NCI-H1092 treated with DMSO at 0.1 percent for 48 hours (cell line): ENCODE measurements at regions not wholly inside any gene's neighbourhood (a gene's known extent, or its start where the extent isn't known, plus 50 kb on each side); places are given as distances from the start of the nearest gene placed in this dataset.
A peak's percentile ranks its signal among the peaks of the same experiment; 100 is the strongest.

ENCODE experiments used
- DNase-seq: peaks from one replicate; lab custom pipeline; 2025; lab: John Stamatoyannopoulos, UW

DNA sequence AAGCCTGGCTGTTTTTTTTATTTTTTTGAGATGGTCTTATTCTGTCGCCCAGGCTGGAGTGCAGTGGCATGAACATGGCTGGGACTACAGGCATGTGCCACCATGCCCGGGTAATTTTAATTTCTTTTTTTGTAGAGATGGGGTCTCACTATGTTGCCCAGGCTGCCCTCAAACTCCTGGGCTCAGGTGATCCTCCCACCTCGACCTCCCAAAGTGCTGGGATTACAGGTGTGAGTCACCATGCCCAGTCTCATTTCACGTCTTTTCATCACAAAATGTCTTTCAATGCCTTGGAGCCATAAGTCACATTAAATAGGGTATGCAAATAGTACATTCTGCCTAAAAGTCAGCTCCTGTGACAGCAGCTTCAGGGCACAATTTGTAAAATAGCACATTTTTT, 52.8 kb downstream of the SOX2 start:
- no peak for DNase-seq

DNA sequence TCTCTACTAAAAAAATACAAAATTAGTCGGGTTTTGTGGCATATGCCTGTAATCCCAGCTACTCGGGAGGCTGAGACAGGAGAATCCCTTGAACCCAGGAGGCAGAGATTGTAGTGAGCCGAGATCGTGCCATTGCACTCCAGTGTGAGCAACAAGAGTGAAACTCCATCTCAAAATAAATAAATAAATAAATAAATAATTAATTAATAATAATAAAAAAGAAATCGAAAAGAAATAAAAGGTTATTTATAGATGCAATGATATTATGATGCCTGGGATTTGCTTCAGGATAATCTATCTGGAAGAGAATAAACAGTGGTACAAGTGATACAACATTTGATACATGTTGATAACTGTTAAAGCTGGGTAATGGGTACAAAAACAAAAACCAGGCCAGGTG, 58.6 kb downstream of the SOX2 start:
- no peak for DNase-seq

DNA sequence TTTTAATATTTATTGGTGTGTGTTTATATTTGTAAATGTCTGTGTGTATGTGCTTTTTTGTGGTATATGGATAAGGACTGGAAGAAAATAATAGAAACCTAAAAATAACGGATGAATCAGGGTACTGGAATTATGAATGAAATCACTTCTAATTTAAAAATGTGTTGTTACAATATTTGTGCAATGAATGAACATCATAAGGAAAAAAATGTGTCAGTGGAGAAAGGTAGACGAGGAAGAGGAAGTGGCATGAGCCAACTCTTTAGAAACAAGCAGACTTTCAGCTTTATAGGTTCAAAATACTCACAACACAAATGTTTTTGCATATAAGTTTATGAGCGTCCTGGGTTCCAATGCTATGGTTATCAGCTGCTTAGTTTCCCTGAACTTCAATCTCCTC, 59.4 kb downstream of the SOX2 start:
- DNase-seq = no peak

DNA sequence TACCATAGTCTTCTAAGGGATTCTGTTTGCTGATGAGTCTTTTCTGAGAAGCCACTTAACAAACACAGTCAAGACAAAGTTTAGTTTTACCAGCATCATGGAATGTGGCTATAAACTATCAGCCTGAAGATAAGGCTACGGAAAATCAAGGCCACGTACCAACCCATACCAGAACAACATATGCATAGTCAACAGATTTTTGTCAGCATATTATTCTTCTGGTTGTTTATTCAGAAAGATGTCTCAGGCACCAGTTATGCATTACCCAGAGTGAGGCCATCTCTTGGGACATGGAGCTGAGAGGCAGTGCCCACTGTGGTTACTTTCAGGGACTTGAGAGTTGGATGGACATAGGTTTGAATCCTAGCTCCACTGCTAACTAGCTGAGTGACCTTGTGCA, 60.4 kb downstream of the SOX2 start:
- DNase-seq = no peak

DNA sequence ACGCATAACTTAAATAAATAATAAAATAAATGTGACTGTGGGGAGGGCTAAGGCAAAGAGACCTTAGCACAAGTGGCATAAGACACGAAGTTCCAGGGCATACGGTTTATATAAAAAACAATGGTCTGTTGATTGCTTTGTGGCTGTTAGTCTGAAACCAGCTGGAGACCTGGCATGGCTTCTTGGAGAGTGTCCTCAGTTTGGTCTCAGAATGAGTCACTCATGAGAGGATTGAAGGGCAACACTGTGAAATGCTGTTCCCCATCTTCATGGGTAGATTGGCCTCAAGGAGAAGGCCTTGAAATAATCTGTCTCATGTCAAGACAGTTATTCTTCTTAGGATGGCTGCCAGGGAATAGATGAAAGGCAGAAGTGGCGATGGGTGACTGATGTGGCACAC, 62.2 kb downstream of the SOX2 start:
- no peak for DNase-seq

DNA sequence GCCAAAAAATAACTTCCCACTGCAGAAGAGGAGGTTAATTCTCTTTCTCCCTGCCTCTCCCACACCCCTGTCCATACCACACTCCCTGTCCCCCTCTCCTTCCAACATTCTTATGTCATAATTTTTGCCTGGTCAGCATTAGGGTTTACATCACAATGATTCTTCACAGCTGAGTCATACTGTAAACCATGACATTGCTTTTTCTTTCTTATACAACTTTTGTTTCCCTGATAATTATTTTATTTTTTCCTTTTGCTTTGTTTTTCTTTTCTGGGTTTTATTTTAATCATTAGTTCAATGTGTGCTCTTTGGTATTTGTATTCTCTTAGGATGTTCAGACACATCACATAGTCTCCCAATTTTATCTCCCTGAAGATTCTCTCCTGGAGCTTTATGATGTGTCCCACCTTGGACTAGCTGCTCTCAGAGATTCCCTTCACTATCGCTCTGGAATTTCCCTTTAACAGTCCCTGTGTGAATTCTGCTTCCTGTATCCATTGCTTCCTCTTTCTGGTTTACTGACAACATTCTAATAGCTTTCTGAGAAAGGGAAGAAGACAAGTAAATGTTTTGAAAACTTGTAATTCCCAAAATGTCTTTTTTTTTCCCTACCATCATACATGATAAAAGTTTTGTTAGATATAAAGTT, 70.7 kb downstream of the SOX2 start:
- DNase-seq = no peak

DNA sequence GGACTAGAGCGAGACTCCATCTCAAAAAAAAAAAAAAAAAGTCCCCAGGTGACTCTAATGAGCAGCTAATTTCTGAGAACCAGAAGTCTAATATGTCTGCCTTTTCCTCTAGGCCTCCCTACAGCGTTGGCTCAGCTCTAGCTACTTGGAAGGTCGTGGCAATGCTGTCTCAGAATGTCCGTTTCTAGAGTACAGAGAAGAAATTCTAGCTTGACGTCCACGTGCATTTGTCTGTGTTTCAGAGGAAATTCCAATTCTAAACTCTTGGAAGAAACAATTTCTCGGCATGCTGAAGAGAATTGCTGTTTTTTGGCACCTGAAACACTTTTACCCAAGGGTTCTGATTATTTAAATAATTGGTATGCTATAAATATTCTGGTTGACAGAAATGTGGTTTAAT, 78.8 kb downstream of the SOX2 start:
- no peak for DNase-seq

DNA sequence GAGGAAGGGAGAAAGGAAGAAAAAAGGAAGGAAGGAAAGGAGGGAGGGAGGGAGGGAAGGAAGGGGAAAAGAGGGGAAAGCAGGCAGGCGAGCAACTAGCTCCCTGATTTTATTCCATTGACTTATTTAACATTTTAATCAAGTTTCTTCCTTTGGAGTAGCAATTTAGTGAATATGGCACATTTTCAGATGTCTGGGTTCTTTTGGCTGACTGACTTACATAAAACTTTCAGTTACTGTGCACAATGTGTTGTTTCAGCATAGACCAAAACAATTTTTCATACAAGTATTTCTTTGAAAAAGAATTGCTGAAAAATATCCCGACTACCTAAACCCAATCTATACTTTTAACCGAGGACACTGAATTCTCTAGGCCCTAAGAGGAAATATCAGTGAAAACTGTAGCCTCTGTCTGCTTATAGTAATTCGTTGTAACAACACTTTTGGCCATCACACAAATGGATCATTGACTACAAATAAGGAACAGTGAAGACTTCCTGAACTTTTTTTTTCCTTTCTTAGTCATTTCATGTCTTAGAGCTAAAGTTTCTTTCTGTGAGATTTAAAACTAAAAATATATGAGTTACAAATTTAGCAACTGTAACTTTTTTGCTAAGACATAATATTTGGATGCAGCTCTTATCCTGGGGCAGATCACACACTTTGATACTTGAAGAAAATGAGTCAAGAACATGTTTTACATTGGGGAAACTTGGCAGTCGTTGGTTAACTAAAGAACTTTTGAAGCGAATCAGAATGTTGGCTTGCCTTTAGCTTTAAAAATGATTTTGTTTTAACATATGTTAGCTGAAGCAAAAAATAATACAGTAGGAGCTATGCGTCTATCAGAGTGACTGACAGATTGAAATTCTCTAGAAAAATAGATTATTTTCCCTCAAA, 79.6 kb downstream of the SOX2 start:
- DNase-seq = no peak

DNA sequence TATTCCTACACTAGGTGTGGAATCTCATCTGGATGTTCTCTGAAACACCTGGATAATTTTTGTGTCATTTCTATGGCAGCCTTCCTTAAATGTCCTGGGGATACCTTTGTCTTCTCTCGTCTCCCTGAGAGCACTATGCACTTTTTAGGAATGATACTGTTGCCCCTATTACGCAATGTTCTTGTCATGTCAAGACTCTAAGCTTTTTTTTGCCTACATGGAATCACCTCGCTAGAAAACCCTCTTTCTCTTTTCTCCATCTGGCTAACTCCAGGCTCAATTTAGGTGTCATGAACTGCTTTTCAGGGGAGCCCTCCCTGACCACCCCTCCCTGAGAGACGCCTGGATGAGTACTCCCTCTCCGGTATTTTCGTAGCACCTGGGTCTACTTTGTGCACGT, 81.3 kb downstream of the SOX2 start:
- no peak for DNase-seq

DNA sequence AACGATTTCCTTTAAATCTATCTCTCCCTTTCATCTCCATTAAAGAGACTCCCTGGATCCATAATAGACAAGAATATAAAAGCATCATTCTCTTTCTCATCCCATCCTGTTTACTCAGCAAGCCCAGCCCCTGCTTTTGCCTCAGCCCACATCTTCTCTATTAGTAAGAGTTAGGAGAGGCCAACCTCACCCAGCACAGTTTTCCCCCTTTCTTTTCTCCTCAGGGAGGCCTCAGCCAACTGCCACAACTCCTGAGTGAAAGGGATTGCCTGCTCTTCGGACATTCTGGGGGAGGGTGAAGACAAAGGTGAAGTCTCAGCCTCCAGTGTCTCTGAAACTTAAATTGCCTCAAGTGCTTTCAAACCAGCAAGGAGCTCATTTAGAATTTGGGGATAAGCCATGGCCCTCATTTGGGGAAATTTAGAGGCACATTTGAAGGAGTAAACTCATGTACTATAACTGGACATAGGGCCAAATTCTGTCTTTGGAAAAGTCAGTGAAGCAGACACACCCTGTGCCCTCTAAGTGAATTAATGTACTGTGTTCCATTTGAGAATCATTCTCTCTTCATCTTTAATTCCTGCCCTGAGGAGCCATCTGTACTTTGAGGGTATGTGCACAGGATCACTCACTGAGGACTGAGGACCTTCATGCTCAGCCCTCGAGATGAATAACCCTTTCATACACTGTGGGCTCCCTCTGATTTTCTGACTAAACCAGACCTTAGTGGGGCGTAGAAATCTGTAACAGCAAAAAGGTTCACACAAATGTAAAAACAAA, 82.5 kb downstream of the SOX2 start:
- no peak for DNase-seq

DNA sequence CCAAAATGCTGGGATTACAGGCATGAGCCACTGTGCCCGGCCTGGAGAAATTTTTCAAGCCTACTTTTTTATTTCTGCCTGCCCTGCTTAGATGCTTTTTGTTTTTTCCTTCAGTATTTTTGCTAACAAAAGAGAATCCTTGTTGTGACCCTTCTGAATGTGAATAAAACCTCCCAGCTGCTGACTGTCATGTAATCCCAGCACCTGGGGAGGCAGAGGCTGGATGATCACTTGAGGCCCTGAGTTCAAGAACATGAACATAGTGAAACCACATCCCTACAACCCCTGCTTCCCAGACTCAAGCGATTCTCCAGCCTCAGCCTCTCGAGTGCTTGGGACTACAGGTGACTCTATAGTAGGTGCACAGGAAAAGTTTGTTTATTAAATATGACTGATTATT, 84.9 kb downstream of the SOX2 start:
- no peak for DNase-seq

DNA sequence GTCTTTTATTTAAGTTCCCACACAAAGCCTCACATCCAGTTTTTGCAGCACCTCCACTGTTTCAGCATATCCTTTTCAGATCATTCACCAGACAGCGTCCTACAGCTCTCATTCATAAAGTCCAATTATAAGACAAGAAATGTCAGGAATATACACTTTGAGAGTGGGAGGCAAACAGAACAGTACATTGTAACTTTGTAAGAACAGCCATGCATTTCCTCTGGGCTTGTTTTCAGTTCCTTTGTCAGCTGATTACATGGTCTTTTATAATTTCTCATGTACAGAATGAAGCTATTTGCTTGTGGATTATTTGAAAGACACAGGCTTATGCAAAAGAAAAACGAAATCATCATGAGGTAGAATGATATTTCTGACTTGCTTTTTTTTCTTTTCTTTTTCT, 85.7 kb downstream of the SOX2 start:
- no peak for DNase-seq

DNA sequence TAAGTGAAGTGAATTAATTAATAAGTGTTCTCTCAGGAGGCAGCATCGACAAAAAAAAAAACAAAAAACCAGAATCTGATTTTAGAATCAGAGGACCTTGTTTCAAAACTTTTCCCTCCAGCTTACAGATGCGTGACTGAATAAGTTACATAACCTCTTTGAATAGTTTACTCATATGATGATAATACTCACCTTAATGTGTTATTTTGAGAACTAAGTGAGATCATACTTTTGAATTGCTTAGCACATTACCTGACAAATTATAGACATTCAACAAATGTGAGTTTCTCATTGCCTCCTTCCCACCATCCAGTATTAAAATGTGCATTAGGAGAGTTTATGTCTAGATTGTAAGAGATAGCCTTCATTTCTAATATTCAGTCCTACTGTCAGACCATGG, 94.0 kb downstream of the SOX2 start:
- no peak for DNase-seq

DNA sequence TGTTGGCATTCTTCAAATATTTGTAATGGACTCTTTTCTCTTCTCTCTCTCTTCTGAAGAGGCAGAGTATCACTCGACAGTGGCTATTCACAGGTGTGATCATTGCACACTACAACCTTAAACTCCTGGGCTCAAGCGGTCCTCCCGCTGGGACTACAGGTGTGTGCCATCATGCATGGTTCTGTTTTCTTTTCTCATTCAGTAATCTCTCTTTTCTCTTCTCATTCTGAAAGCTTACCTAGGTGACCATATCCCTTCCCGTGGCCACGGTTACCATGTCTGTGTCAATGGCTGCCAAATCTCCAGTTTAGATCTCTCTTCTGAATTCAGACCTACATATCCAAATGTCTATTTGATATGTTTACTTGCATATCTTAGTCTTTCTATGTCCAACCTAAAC, 96.3 kb downstream of the SOX2 start:
- DNase-seq = peak; percentile 17

DNA sequence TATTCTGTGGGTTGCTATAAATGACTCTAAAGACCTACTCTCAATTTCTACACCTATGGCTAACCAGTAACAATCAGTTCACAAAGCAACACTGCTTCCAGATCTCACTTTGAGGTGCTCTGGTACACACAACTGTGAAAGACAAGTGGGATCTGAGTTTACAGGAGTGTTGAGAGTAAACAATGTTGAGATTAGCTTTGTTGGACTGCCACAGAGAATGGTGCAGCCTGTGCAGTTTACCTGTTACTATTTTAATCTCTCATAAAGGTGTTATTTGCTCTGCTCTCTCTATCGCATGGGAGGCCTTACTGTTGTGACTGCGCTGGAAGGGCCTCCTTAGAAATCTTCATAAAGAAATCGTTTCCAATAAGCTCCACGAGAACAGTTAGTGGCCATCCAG, 112.0 kb downstream of the SOX2 start:
- DNase-seq = no peak

DNA sequence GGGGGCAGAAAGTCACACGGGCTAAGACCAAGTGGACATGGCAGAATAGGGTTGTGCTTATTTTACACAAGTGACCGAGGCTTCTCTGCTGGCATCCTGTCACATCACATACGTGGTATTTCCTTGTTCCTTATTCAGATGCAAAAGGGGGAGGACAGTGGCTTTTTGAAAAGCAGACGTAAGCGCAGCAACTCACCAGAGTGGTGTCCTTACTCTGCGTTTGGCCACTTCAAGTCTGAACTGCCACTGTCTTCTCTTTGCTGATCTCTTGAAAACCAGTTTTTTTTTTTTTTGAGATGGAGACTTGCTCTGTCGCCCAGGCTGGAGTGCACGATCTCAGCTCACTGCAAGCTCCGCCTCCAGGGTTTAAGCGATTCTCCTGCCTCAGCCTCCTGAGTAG, 113.2 kb downstream of the SOX2 start:
- no peak for DNase-seq

DNA sequence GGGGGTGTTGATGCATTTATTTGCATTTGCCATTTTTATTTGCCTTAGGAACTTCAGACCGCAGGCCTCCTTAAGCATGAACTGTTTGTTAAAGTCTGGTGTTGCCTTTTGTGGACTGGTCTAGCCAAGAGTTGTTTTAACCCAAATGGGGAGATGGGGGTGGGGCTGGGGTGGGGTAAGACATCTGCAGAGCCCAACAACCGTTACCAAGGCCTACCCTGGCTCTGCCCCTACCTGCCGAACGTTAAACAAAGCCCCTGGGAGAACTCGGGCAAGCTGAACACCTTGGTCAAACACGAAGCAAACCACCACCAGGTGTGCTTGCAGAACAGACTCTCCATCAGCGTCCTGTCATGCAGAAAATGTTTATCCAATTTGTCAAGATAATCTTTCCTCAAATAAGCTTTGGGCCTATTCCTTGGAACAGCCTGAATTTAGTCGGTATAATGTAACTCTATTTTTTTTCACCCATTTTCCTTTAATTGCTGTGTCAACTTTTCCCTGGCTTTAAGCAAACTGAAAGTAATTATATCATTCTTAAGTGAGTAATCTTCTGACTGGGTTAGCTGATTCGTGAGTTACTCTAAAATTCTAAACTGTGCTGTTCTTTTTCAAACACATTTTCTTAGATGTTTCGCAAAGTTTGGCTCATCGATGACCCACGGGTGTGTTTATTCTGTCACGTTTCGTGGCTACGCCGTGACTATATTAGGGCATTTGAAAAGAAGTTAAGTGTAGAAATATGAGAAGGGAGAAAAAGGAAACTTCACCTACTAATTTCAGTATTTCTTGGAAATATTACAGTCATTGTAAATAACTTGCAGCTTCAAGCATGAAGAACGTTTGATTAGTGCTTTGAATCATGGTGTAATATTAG, 127.6 kb downstream of the SOX2 start:
- DNase-seq = peak; percentile 46

DNA sequence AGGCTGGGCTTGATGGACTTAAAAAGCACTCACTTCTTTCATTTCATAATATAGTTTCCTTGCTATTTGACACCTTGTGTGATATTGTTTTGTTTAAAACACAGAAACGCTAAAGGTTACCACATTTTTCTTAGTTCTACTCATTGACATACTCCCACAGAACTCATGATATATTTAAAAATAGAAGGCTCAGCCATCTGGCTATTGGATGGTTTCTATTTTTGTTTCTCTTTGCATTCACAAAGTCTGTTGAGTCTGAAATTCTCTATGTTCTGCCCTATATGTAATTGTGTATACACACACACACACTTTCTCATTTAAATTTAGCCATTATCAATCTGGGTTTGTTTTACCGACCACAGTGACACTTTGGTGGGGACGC, 128.2 kb downstream of the SOX2 start:
- no peak for DNase-seq

DNA sequence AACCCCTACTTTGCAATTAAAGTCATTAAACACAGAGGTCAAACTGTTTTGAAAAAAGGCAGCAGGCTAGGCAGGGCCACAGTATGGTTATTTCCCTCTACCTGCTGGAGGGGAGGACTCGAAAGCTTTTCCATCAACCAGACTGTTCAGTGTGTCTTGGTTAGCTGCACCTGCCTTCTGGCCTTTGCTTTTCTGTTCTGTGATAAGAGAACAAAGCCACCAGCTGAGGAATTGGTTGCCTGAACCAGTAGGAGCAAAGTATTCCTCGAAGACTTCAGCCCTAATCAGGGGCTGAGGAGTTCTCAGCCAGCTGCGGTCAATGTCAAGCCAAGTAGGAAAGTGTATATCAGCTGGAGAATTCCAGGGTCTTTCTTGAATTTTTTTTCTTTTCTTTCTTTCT, 132.5 kb downstream of the SOX2 start:
- DNase-seq = no peak

DNA sequence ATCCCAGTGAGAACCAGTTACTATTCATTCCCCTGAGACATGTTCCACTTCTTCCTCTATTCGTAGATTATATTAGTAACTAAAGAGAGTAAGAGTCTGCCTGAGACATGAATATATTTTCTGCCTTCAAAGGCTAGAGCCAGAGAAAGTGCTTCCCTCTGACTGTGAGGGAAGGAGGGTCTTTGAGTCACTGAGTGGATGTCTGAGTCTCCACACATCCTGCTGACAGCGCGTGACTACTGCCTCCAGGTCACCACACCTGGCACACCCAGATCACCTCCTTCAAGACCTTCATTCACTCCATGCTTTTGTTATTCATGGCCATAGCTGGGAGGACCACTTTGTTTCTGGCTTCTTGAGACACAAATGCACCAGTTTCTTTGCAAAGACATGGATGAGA, 135.6 kb downstream of the SOX2 start:
- no peak for DNase-seq

DNA sequence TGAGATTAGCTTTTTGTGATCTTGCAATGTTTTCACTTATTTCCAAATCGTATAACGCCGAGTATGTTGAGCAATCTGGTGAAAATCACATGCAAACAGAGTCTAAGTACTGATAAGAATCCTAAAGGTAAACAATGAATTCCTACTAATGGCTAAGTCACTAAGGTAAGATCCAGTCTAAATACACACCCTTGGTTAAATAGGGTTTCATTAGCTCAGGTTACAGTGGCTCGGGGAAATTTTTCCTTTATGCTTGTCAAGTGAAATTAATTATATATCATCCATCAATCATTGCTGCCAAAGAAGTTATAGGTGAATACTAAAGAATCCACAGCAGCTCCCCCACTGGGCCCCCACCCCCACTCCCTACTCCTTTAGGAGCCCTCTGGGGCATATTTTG, 139.3 kb downstream of the SOX2 start:
- no peak for DNase-seq

DNA sequence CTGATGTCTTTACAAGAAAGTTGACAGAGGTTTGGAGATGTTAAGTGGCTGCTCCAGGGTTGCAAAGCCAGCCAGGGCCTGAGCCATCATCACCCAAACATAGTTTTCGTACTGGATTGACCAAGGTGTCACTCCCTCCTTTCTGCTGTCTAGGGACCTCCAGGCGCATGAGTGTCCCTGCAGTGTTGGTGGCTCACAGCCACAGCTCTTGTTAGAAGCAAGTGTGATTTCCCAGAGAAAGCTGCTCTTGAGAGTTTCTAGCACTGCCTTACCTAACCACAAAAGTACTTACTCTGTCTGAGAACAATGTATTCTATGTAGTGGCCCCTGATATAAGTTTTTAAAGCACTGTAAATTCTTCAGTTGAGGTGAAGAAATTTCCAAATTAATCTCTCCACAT, 144.1 kb downstream of the SOX2 start:
- DNase-seq = no peak
